ENCODE measurements at regions not wholly inside any gene's neighbourhood (a gene's known extent, or its start where the extent isn't known, plus 50 kb on each side); places are given as distances from the start of the nearest gene placed in this dataset.

- DNase-seq, result no peak
Observed at GRCh38 chr2:194176134-194176533, 1480.9 kb upstream of the SLC39A10 start.

DNA sequence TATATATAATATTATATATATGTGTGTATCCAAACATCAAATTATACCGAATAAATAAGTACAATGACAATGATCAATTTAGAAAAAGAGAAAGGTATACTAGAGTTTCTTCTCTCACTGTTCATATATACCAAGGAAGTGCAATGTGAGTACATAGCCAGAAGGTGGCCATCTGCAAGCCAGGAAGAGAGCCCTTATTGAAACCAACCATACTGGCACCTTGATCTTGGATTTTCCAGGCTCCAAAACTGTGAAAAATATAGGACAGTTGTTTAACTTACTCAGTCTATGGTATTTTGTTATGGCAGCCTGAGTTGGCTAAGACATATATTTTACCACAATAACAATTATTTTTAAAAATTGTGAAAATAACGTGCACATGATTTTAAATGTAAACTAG is 1490.2 kb upstream of the SLC39A10 start:
- DNase-seq, result no peak

DNA sequence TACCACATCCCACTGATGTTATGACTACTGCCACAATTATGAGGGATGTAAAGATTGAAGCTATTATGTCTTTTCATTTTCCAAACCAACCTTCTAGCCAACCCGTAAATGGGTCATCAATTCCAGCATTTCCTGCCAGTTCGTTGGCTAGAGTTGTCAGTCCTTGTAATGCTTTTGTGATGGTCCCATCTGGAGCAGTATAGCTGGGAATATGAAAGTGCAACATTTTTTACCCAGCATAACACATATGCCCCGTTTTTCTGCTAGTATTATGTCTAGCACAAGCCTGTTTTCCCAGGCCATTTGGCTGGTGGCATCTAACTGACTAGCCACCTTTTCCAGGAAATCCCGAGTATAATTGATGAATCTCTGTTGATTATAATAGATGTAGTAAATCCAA is 1501.6 kb upstream of the SLC39A10 start:
- DNase-seq, result no peak

GRCh38 chr2:194151231-194151630 is 1505.8 kb upstream of the SLC39A10 start:
- DNase-seq, result no peak

GRCh38 chr2:194135463-194135862 is 1521.6 kb upstream of the SLC39A10 start:
- DNase-seq, result no peak

DNA sequence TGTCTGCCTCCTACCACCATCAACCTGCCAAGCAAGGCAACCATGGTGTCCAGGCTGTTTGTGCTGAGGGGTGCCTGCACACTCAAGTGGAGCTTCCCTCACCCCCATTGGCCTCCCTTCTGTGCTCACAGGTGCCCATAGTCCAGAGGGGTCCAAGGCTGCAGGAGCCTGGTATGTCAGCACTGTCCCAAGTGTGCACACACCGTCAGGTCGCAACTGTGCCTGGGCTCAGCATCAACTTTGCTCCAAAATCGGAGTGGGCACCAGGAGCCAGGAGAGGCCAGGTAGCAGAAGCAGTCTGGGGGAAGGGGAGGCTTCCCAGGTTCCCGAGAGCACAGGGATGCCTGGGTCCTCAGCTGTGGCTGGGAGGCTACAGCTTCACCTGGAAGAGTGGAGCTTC is 1528.2 kb upstream of the SLC39A10 start:
- DNase-seq, result no peak

DNA sequence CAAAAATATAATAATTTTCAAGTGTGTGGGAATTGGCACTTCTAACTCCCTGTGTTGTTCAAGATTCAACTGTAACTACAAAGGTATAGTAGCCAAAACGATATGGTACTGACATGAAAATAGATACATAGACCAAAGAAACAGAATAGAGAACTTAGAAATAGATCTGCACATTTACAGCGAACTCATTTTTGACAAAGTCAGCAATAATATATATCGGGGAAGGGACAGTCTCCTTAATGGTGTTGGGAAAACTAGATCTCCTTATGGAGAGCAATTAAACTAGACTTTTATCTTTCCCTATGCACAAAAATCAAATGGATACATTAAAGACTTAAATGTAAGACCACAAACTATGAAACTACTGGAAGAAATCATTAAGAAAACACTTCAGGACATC is 1530.6 kb upstream of the SLC39A10 start:
- no peak for DNase-seq

DNA sequence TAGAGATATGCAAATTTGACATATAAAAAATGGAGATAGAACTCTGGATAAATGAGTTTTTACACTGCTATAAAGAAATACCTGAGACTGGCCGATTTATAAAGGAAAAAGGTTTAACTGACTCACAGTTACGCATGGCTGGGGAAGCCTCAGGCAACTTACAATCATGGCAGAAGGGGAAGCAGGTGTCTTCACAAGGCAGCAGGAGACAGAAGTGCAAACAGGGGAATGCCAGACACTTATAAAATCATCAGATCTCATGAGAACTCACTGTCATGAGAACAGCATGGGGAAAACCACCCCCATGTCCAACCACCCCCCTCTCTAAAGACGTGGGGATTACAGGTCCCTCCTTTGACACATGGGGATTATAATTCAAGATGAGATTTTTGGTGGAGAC is 1540.2 kb upstream of the SLC39A10 start:
- DNase-seq, result no peak

DNA sequence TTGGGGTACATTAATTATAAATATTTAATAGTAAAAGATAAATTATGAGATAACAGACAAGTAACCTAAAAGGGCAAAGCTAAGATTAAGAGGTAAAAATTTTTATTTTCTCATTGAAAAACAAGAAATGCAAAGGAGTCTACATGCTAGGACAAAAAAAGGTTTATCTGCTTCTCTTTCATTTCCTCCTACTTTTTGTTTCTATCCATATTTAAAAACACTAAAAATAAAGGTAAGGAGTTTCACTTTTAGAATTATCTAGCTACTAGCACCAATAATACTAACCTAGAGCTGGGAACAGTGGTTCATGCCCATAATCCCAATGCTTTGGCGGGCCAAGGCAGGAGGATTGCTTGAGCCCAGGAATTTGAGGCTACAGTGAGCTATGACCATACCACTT is 1551.7 kb upstream of the SLC39A10 start:
- no peak for DNase-seq

GRCh38 chr2:194104687-194105086 is 1552.3 kb upstream of the SLC39A10 start:
- no peak for DNase-seq

DNA sequence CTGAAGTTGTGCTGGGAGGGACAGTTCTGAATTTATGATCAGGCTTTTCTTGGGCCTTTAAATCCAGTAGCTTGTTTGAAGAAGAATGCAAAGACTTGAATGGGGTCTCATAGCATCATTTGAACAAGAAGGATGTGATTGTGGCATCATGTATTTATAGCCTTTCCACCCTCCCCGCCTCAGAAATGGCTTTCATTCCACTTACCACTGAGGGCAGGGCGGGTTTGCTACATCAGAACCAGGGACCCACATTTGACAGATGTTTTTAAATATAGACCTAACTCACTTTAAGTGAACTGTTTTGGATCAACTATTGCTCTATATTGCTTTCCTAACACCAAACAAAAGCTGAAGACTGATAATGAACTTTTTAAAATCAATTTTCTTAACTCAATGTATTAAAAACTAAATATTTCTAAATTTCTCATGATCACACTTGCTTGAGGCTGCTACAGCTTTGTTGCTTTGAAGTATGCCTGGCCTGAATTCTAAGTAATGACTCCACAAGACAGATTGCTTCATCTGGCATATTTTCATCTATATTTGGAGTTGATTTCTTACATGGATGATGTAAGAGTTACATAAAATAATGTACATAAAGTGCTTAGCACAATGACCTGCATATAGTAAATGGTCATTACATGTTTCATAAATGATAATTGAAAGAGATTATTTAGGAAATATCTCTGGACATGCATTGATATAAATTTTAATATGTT is 1552.9 kb upstream of the SLC39A10 start:
- no peak for DNase-seq

DNA sequence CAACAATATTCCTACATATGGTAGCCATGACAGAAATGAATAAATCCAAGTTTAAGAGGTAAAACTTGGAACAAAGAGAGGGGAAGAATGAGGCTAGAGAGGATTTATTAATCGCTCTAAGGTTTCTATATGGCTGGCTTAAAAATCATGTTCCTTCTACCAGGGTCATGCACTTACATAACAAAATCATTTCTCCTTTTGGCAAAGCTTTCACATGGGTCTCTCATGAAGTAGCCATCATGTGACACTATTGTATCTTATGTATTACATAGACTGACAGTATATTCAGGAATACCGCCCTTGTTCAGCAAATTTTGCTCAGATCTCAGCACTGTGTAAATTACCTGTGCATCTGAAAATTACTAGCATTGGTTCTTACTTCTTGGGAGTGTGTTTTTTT is 1554.5 kb upstream of the SLC39A10 start:
- no peak for DNase-seq

DNA sequence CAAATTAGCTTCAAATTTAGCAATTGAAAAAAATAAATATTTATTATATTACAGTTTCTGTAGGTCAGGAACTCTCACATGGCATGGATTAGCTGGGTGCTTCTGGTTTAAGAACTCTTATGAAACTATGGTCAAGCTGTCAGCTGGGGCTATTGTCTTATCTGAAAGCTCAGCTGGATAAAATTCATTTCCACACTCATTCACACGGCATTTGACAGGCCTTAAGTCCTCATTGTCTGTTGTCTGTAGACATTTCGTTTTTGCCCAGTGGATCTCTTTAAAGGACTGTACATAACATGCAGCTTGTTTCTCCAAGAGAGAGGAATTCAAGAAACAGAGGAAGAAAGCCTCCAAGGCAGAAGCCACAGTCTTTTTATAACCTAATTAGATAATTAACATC is 1556.8 kb upstream of the SLC39A10 start:
- no peak for DNase-seq

DNA sequence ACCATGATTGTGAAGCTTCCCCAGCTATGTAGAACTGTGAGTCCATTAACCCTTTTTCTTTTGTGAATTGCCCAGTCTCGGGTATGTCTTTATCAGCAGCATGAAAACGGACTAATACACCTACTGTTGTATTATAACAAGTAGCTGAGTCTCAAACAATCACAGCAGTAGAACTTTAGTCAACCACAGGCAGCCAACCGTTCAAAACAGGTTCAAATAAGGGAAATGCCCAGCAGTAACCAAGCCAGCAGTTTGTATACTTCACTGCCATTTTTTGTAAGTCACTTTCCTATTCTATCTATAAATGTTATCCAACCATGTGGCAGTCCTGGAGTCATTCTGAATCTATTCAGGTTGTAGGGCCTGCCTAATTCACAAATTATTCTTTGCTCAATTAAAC is 1560.6 kb upstream of the SLC39A10 start:
- DNase-seq, result no peak

DNA sequence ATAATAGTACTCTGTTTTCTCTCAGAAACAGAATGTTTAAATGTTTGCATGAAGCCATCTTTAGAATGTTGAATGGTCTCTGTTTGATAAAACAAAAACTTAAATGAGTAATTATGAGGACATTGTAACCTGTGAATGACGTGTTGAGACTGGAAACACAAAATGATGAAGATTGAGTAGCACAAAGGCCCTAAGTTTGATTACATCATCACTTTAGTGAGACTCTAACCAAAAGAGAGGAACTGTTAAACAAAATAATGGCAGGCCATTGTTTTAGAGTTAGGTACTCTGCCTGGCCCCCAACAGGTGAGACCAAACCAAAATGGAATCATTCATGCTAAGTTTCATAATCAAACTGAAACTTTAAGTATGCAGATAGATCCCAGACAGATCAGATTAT is 1561.7 kb upstream of the SLC39A10 start:
- DNase-seq, result no peak

GRCh38 chr2:194090251-194090905 is 1566.6 kb upstream of the SLC39A10 start:
- DNase-seq, result no peak

- DNase-seq, result no peak
Observed at GRCh38 chr2:194087089-194087958, 1569.7 kb upstream of the SLC39A10 start.

GRCh38 chr2:194086129-194086528 is 1570.9 kb upstream of the SLC39A10 start:
- DNase-seq, result no peak

DNA sequence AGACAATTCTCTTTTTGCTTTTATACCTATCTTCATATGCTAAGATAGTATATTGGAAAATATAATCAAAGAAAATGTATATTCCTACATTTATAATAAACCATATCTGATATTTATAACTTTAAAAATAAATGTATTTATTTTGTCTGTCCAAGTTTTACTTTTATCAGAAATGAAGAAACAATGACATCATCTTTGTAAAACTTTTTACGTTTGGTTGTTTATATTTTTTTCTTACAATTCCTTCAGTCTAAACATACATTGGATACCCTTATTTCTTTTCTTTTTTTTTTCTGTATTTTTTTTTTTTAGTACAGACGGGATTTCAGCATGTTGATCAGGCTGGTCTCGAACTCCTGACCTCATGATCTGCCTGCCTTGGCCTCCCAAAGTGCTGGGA is 1577.0 kb upstream of the SLC39A10 start:
- no peak for DNase-seq

DNA sequence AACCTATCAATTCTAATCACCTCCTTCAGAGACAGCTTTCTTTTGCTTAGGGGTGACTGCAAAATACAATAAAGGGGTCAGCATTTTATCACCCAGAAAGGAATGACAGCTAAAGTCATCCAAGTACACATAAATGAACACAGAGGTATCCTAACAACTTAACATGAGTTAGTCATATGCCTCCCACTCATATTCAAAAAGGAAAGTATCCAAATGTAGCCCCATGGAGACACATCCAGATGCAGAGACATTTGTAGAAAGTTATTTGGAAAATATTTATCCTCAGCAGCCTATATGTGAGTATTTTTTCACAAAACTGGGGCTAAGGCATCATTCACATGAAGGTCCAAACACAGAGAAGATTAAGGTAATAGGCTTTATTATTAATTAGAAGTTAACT is 1579.7 kb upstream of the SLC39A10 start:
- DNase-seq, result no peak

DNA sequence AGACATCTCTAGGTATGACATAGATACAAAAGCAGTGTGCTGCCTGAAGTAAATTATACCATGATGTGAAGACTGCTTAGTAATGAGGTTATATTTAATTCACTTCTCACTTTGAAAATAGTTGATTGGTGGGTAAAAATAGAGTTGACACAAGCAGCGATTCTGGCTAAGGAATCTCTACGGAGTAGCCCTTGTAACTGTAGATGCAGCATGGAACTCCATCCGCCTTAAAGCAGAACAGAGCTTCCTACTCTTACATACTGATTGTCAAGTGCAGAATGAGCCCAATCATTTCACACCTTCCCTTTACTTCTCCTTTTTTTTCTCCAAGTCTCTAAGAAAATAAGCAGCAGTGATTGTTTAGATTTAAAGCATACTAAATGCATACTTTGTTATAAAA is 1594.6 kb upstream of the SLC39A10 start:
- no peak for DNase-seq

GRCh38 chr2:194060269-194060668 is 1596.8 kb upstream of the SLC39A10 start:
- no peak for DNase-seq

DNA sequence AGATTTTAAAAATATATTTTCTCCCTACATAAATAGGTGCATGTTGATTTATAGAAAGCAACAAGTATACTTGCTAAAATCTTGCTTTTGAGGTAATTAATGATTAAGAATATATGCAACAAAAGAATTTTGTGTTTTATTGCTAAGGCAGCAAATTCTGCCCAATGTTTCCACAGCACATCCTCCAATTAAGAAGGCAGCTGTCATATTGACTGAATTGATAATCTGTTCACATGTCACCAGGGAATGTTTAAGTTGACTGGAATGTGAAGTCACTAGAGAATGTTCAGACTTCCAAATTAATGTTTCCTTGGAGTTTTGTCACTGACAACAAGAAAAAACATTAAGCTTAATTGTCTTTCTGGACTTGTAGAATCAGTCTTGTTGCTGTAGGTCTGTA is 1602.7 kb upstream of the SLC39A10 start:
- no peak for DNase-seq

DNA sequence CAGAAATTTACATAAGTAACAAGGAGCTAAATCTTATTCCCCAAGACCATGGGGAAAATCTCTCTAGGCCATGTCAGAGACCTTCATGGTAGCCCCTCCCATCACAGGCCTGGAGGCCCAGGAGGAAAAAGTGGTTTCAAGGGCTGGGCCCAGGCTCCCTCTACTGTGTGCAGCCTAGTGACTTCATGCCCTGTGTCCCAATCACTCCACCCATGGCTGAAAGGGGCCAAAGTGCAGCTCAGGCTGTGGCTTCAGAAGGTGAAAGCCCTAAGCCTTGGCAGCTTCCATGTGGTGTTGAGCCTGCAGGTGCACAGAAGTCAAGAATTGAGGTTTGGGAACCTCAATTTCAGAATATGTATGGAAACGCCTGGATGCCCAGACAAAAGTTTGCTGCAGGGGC is 1612.7 kb upstream of the SLC39A10 start:
- DNase-seq, result no peak
